ENCODE measurements at regions not wholly inside any gene's neighbourhood (a gene's known extent, or its start where the extent isn't known, plus 50 kb on each side); places are given as distances from the start of the nearest gene placed in this dataset.

- TF ChIP-seq ETV6 (IDR thresholded peaks at IDR 0.05; ENCODE audit: borderline replicate concordance in 1 of 2, low read depth in 2 of 2, low read length in 1 of 2) (no peak), ETV6 (CRISPR knock-in tag; IDR thresholded peaks at IDR 0.05; ENCODE audit: borderline replicate concordance) (no peak), ZNF780A (CRISPR knock-in tag; IDR thresholded peaks at IDR 0.05) (no peak), ZNF766 (CRISPR knock-in tag; conservative IDR thresholded peaks at IDR 0.05) (no peak), RBM25 (IDR thresholded peaks at IDR 0.05; ENCODE audit: low read depth, low read length, severe bottlenecking) (no peak), MAZ (CRISPR knock-in tag; conservative IDR thresholded peaks at IDR 0.05 in 1 of 2, IDR thresholded peaks at IDR 0.05 in 1 of 2) (no peak), ZHX1 (conservative IDR thresholded peaks at IDR 0.05; ENCODE audit: low read length) (no peak), RCOR1 (IDR thresholded peaks at IDR 0.05; ENCODE audit: borderline replicate concordance in 1 of 2, low read depth in 2 of 2, low read length in 2 of 2) (no peak), PCBP1 (IDR thresholded peaks at IDR 0.05; ENCODE audit: low read depth, low read length, poor library complexity, severe bottlenecking) (no peak), C11orf30 (IDR thresholded peaks at IDR 0.05; ENCODE audit: low read depth) (no peak)
Measured at GRCh38 chr4:89398146-89398545, 90.5 kb upstream of the GPRIN3 start.
